ENCODE measurements at regions not wholly inside any gene's neighbourhood (a gene's known extent, or its start where the extent isn't known, plus 50 kb on each side); places are given as distances from the start of the nearest gene placed in this dataset.

DNA sequence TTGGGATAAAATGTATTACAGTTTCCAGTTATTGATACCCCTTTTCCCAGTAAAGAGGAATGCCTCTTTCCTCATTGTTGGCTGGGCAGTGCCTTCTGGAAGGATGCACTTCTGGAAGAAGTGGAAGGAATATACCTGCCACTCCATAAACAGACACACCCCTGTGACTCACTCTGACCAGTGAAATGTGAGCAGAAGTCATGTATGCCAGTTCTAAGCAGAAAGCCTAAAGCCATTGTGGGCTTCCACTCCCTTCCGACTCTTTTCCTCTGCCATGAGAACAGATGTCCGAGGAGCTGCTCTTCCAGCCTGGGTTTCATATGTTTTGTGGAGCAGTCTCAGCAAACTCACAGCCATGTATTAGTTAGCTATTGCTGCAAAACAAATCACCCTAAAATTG is 166.1 kb upstream of the SERP2 start:
- H3K27me3 Mint-ChIP-seq (ENCODE audit: insufficient read depth, unreplicated experiment) = no peaks in the 10 kb centered on the region
- peaks cover 12% of the 10 kb centered on the region for H3K4me1 Mint-ChIP-seq (ENCODE audit: low read depth, unreplicated experiment)
- no peak overlapping the region for H3K4me3 Mint-ChIP-seq (ENCODE audit: unreplicated experiment)
- H3K36me3 ChIP-seq (ENCODE audit: control insufficient read depth, insufficient read depth, low read length) = no peaks in the 10 kb centered on the region
- H3K4me3 ChIP-seq (ENCODE audit: low read depth, low read length) = no peak overlapping the region
- intact Hi-C loops (cut with micrococcal nuclease; ENCODE audit: unreplicated experiment) = no loop called here
- peaks cover 13% of the 10 kb centered on the region for H3K9me3 ChIP-seq
- no peak overlapping the region for H3K27ac Mint-ChIP-seq (ENCODE audit: unreplicated experiment)
- peaks cover 17% of the 10 kb centered on the region for H3K9me3 Mint-ChIP-seq (ENCODE audit: unreplicated experiment)
- no peaks in the 10 kb centered on the region for H3K36me3 Mint-ChIP-seq (ENCODE audit: insufficient read depth, unreplicated experiment)
- DNase-seq = no peak
- ChIA-PET POLR2A (no interaction called here), CTCF (no interaction called here)
- no peaks in the 10 kb centered on the region for H3K27me3 ChIP-seq (replicated peaks; ENCODE audit: control insufficient read depth, insufficient read depth, low read length)
- H3K4me1 ChIP-seq = peaks cover 3% of the 10 kb centered on the region; the same call in 1 of the 2 replicates
- BruUV-seq (replicated peaks) = no TSS peak
- TF ChIP-seq, protein P1, sequence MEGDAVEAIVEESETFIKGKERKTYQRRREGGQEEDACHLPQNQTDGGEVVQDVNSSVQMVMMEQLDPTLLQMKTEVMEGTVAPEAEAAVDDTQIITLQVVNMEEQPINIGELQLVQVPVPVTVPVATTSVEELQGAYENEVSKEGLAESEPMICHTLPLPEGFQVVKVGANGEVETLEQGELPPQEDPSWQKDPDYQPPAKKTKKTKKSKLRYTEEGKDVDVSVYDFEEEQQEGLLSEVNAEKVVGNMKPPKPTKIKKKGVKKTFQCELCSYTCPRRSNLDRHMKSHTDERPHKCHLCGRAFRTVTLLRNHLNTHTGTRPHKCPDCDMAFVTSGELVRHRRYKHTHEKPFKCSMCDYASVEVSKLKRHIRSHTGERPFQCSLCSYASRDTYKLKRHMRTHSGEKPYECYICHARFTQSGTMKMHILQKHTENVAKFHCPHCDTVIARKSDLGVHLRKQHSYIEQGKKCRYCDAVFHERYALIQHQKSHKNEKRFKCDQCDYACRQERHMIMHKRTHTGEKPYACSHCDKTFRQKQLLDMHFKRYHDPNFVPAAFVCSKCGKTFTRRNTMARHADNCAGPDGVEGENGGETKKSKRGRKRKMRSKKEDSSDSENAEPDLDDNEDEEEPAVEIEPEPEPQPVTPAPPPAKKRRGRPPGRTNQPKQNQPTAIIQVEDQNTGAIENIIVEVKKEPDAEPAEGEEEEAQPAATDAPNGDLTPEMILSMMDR (IDR thresholded peaks at IDR 0.05; ENCODE audit: insufficient read depth in 1 of 2, low read depth in 1 of 2, low read length in 1 of 2, severe bottlenecking in 1 of 2, unreplicated experiment in 1 of 2) = no peak

DNA sequence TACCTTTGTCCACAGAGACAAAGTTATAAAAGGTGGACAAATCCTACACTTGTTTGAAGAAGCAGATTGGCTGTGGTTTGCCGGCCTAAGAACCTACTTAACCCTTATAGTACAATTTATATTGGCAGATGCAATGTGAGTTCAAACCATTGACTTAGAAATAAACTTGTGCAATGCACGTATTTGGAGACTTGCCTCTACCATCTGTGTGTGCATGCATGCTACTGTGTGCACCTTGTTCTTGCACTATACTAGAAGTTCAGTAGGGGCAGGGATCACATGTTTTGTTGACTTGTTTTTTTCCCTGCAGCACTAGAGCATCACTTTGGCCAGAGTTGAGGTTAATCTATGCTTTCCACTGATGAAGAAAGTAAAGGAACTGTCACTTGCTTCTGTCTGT is 163.1 kb upstream of the SERP2 start:
- Mint-ChIP-seq H3K36me3 (ENCODE audit: insufficient read depth, unreplicated experiment) (peaks cover 8% of the 10 kb centered on the region), H3K27me3 (ENCODE audit: insufficient read depth, unreplicated experiment) (no peaks in the 10 kb centered on the region), H3K27ac (ENCODE audit: unreplicated experiment) (no peak overlapping the region), H3K4me3 (ENCODE audit: unreplicated experiment) (no peak overlapping the region), H3K4me1 (ENCODE audit: low read depth, unreplicated experiment) (peaks cover 31% of the 10 kb centered on the region), H3K9me3 (ENCODE audit: unreplicated experiment) (peaks cover 17% of the 10 kb centered on the region)
- H3K9me3 ChIP-seq = peaks cover 12% of the 10 kb centered on the region
- BruUV-seq (replicated peaks) = no TSS peak
- TF ChIP-seq, protein P1 (IDR thresholded peaks at IDR 0.05; ENCODE audit: insufficient read depth in 1 of 2, low read depth in 1 of 2, low read length in 1 of 2, severe bottlenecking in 1 of 2, unreplicated experiment in 1 of 2) = no peak
- no peak overlapping the region for H3K4me3 ChIP-seq (ENCODE audit: low read depth, low read length)
- DNase-seq = no peak
- H3K27me3 ChIP-seq (replicated peaks; ENCODE audit: control insufficient read depth, insufficient read depth, low read length) = no peaks in the 10 kb centered on the region
- intact Hi-C loops (cut with micrococcal nuclease; ENCODE audit: unreplicated experiment) = loop anchor here (5.0 kb wide), 1 partner anchor 157 kb away; no protein-coding TSS in a partner anchor
- H3K36me3 ChIP-seq (ENCODE audit: control insufficient read depth, insufficient read depth, low read length) = no peaks in the 10 kb centered on the region
- ChIA-PET POLR2A (no interaction called here), CTCF (no interaction called here)
- peaks cover 15% of the 10 kb centered on the region for H3K4me1 ChIP-seq

DNA sequence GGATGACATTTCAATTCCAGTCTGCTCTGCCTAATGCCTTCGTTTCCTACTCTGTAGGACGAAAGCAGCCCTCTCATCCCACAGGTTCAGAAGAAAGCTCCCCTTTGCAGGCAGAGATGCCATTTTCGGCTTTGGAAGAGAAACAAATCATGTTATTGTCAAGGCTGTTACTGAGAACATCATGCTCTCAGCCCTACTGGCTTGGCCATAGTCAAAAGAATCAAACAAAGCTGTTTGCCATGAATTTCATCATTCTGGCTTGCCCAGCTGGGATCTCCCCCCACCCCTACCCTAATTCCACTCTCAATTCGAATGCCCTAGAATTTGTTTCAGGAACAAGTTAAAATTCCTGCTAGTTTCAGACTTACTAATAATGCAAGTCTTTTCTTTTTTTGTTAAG is 162.3 kb upstream of the SERP2 start:
- CTCF ChIA-PET = no interaction called here
- Mint-ChIP-seq H3K27ac (ENCODE audit: unreplicated experiment) (peak overlapping the region; percentile 97), H3K27me3 (ENCODE audit: insufficient read depth, unreplicated experiment) (no peaks in the 10 kb centered on the region), H3K4me3 (ENCODE audit: unreplicated experiment) (no peak overlapping the region), H3K4me1 (ENCODE audit: low read depth, unreplicated experiment) (peaks cover 36% of the 10 kb centered on the region), H3K9me3 (ENCODE audit: unreplicated experiment) (peaks cover 17% of the 10 kb centered on the region), H3K36me3 (ENCODE audit: insufficient read depth, unreplicated experiment) (peaks cover 8% of the 10 kb centered on the region)
- H3K4me1 ChIP-seq = peaks cover 15% of the 10 kb centered on the region
- intact Hi-C loops (cut with micrococcal nuclease; ENCODE audit: unreplicated experiment) = loop anchor here (5.0 kb wide), 1 partner anchor 156 kb away; no protein-coding TSS in a partner anchor
- no TSS peak for BruUV-seq (replicated peaks)
- TF ChIP-seq, protein P1 (IDR thresholded peaks at IDR 0.05; ENCODE audit: insufficient read depth in 1 of 2, low read depth in 1 of 2, low read length in 1 of 2, severe bottlenecking in 1 of 2, unreplicated experiment in 1 of 2) = no peak
- no peaks in the 10 kb centered on the region for H3K36me3 ChIP-seq (ENCODE audit: control insufficient read depth, insufficient read depth, low read length)
- POLR2A ChIA-PET = no interaction called here
- H3K4me3 ChIP-seq (ENCODE audit: low read depth, low read length) = no peak overlapping the region
- H3K9me3 ChIP-seq = peaks cover 5% of the 10 kb centered on the region
- no peaks in the 10 kb centered on the region for H3K27me3 ChIP-seq (replicated peaks; ENCODE audit: control insufficient read depth, insufficient read depth, low read length)
- DNase-seq = no peak

Measured in Caco-2 (cell line).